Femur (tissue), 1 donor: ENCODE measurements at regions not wholly inside any gene's neighbourhood (a gene's known extent, or its start where the extent isn't known, plus 50 kb on each side); places are given as distances from the start of the nearest gene placed in this dataset.

Experiments
- DNase-seq: peaks from one replicate; pipeline ENCODE4 v3.0.0-alpha.2; 2017

GRCh38 chr6:747028-747427 is 54.1 kb upstream of the EXOC2 start:
- DNase-seq: no peak

- DNase-seq: no peak
These were observed 51.9 kb upstream of the EXOC2 start for GRCh38 chr6:744666-745353.

- DNase-seq: no peak
These were observed 50.6 kb upstream of the EXOC2 start for GRCh38 chr6:743320-744096.
